NT2/D1 (cell line): ENCODE measurements at regions not wholly inside any gene's neighbourhood (a gene's known extent, or its start where the extent isn't known, plus 50 kb on each side); places are given as distances from the start of the nearest gene placed in this dataset.

Experiments used
- YY1 ChIP-seq: IDR thresholded peaks from 2 replicates; pipeline ENCODE4 v1.6.1; 2011; ENCODE audit not compliant: insufficient read length, insufficient read depth
- ZNF274 ChIP-seq: IDR thresholded peaks from 2 replicates; pipeline ENCODE4 v1.6.1; 2011; ENCODE audit warnings: mild to moderate bottlenecking, low read depth, low read length

DNA sequence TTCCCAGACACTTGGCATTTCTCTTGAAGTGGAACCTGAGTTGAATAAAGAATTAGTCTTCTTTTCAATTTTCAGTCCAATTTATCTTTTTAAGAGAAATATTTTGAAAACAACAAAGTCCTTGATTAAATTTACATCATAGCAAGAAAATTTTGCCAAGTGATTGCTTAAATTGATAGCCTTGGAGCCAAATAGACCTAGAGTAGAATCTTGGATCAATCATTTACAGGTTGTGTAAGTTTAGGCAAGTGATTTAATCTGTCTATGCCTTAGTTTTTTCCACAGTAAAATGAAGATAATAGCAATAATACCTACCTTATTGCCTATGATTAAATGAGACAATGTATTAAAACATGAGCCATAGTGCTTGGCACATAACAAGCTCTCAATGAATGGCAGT is 113.9 kb downstream of the LHX9 start:
- no peak for TF ChIP-seq ZNF274
- TF ChIP-seq YY1 = no peak
